ENCODE measurements at regions not wholly inside any gene's neighbourhood (a gene's known extent, or its start where the extent isn't known, plus 50 kb on each side); places are given as distances from the start of the nearest gene placed in this dataset.

GRCh38 chr4:148999924-149000323 is 557.7 kb upstream of the NR3C2 start:
- TF ChIP-seq, protein P1, sequence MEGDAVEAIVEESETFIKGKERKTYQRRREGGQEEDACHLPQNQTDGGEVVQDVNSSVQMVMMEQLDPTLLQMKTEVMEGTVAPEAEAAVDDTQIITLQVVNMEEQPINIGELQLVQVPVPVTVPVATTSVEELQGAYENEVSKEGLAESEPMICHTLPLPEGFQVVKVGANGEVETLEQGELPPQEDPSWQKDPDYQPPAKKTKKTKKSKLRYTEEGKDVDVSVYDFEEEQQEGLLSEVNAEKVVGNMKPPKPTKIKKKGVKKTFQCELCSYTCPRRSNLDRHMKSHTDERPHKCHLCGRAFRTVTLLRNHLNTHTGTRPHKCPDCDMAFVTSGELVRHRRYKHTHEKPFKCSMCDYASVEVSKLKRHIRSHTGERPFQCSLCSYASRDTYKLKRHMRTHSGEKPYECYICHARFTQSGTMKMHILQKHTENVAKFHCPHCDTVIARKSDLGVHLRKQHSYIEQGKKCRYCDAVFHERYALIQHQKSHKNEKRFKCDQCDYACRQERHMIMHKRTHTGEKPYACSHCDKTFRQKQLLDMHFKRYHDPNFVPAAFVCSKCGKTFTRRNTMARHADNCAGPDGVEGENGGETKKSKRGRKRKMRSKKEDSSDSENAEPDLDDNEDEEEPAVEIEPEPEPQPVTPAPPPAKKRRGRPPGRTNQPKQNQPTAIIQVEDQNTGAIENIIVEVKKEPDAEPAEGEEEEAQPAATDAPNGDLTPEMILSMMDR (tag by site-specific recombination; IDR thresholded peaks at IDR 0.05): no peak
- TF ChIP-seq FEZF1 (tag by site-specific recombination; IDR thresholded peaks at IDR 0.05): no peak
- TF ChIP-seq ZNF629 (tag by site-specific recombination; IDR thresholded peaks at IDR 0.05): no peak
- TF ChIP-seq ZNF48 (tag by site-specific recombination; IDR thresholded peaks at IDR 0.05): no peak
- TF ChIP-seq MYNN (tag by site-specific recombination; IDR thresholded peaks at IDR 0.05; ENCODE audit: borderline replicate concordance): no peak
- TF ChIP-seq ZFP37 (tag by site-specific recombination; IDR thresholded peaks at IDR 0.05): no peak
- TF ChIP-seq ZNF133 (tag by site-specific recombination; IDR thresholded peaks at IDR 0.05): no peak
- no peak for TF ChIP-seq ZNF394 (tag by site-specific recombination; IDR thresholded peaks at IDR 0.05; ENCODE audit: borderline replicate concordance)
- no peak for TF ChIP-seq YY1 (tag by site-specific recombination; IDR thresholded peaks at IDR 0.05)
- TF ChIP-seq ZNF488 (tag by site-specific recombination; IDR thresholded peaks at IDR 0.05): no peak
- no peak for TF ChIP-seq ZNF18 (tag by site-specific recombination; IDR thresholded peaks at IDR 0.05)
